ENCODE measurements at regions not wholly inside any gene's neighbourhood (a gene's known extent, or its start where the extent isn't known, plus 50 kb on each side); places are given as distances from the start of the nearest gene placed in this dataset.

DNA sequence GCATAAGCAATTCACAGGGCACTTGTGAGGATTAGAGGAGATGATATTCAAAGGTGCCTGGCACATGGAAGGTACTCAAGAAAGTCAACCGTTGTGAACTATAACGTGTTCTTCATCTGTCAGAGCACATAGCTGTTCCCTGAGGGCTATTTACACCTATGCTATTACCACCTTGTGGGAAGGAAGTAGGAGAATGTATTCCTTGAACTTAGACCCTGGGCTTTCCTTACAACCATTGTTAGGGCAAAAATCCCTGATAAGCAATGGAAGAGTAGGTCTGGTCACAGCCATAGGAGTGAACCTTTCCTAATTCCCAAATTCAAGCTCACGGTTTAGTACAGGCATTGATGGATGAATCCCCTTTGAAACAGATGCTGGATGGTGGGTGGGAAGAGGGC is 188.6 kb downstream of the HAPSTR1 start:
- in situ Hi-C loops (cut with MboI; ENCODE audit: low pct_ligation_motif_present in 1 of 4, low pct_unique_long_range_greater_than_20kb in 1 of 4, low sequenced_read_pairs in 3 of 4) = no loop called here
- no peaks in the 10 kb centered on the region for H3K9me3 ChIP-seq
- no peak for DNase-seq
- no peaks in the 10 kb centered on the region for H3K36me3 ChIP-seq
- no peak overlapping the region for H3K4me3 ChIP-seq
- H3K27me3 ChIP-seq = no peaks in the 10 kb centered on the region
- TF ChIP-seq POLR2A (IDR thresholded peaks at IDR 0.05) = no peak
- H3K27ac ChIP-seq = no peak overlapping the region
- 69% methylated on average over 3 of the region's 3 CpGs; no CpG with 5 or more reads in 1 of the 2 donors for WGBS, 2 donors (ENCODE audit: low coverage in 1 of 2)
- H3K4me1 ChIP-seq = no peaks in the 10 kb centered on the region
- intact Hi-C loops (cut with DNase I; ENCODE audit: low total_unique reads) = no loop called here

DNA sequence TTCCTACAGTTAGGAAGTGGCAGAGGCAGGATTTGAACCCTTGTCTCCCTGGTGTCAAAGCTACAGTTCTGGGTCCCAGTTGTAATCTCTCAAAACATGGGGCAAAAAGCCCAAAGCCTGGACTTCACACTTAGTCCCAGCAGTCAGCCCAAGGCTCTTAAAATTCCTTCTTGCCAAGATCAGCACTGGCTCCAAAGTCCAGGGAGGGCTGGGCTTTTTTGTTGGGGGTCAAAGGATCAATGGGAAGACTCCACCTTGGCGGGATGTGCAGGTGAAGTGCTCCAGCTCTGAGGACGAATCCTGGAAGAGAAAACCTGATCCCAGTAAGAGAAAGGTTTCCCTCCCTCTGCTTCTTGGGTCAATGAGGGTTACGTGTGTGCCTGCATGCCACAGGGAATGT is 195.5 kb downstream of the HAPSTR1 start:
- intact Hi-C loops (cut with DNase I; ENCODE audit: low total_unique reads) (no loop called here), in situ Hi-C loops (cut with MboI; ENCODE audit: low pct_ligation_motif_present in 1 of 4, low pct_unique_long_range_greater_than_20kb in 1 of 4, low sequenced_read_pairs in 3 of 4) (no loop called here)
- H3K27me3 ChIP-seq = no peaks in the 10 kb centered on the region
- no peak overlapping the region for H3K4me3 ChIP-seq
- H3K9me3 ChIP-seq = no peaks in the 10 kb centered on the region
- H3K36me3 ChIP-seq = no peaks in the 10 kb centered on the region
- peak in 2 of 3 donors; percentile 27 to 57 for TF ChIP-seq POLR2AphosphoS5 (IDR thresholded peaks at IDR 0.05)
- no peak for TF ChIP-seq POLR2A (IDR thresholded peaks at IDR 0.05)
- TF ChIP-seq EP300 (IDR thresholded peaks at IDR 0.05; ENCODE audit: low read depth) = peak; percentile 32
- TF ChIP-seq, protein P1, sequence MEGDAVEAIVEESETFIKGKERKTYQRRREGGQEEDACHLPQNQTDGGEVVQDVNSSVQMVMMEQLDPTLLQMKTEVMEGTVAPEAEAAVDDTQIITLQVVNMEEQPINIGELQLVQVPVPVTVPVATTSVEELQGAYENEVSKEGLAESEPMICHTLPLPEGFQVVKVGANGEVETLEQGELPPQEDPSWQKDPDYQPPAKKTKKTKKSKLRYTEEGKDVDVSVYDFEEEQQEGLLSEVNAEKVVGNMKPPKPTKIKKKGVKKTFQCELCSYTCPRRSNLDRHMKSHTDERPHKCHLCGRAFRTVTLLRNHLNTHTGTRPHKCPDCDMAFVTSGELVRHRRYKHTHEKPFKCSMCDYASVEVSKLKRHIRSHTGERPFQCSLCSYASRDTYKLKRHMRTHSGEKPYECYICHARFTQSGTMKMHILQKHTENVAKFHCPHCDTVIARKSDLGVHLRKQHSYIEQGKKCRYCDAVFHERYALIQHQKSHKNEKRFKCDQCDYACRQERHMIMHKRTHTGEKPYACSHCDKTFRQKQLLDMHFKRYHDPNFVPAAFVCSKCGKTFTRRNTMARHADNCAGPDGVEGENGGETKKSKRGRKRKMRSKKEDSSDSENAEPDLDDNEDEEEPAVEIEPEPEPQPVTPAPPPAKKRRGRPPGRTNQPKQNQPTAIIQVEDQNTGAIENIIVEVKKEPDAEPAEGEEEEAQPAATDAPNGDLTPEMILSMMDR (IDR thresholded peaks at IDR 0.05) = no peak
- peak; percentile 85 for DNase-seq
- peak overlapping the region; percentile 67 to 85 (median 80) for H3K27ac ChIP-seq
- H3K4me1 ChIP-seq = peaks cover 0 to 20% (median 5%) of the 10 kb centered on the region in 4 donors
- 21 to 23% methylated on average over 2 to 3 of the region's 3 CpGs for whole genome bisulfite sequencing, 2 donors (ENCODE audit: low coverage in 1 of 2)

DNA sequence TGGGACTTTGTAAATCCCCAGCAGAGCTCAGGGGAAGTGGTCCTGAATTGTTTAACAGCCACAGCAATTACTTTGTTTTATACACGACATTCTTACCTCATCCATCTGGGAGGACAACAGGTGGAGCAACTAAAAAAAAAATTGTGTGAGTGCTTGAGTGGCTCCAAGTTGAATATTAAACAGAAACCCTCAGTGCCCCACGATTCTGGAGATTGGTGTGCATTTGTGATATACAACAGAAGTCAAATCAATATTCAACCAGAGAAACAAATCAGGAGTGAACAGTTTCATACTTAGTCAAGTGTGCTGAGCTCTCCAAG is 204.8 kb downstream of the HAPSTR1 start:
- Histone ChIP-seq H3K36me3 (no peaks in the 10 kb centered on the region), H3K9me3 (no peaks in the 10 kb centered on the region), H3K27ac (peak overlapping the region in 1 of 4 donors; percentile 22), H3K4me1 (peaks cover 0 to 11% (median 2%) of the 10 kb centered on the region in 4 donors), H3K4me3 (no peak overlapping the region), H3K27me3 (no peaks in the 10 kb centered on the region)
- in situ Hi-C loops (cut with MboI; ENCODE audit: low pct_ligation_motif_present in 1 of 4, low pct_unique_long_range_greater_than_20kb in 1 of 4, low sequenced_read_pairs in 3 of 4) = no loop called here
- WGBS, 2 donors (ENCODE audit: low coverage in 1 of 2) = 15% methylated on average over 2 of the region's 2 CpGs; no CpG with 5 or more reads in 1 of the 2 donors
- intact Hi-C loops (cut with DNase I; ENCODE audit: low total_unique reads) = loop anchor here (5.0 kb wide), 1 partner anchor 886 kb away; the partner anchor contains the start of gene GRIN2A
- DNase-seq = no peak
- TF ChIP-seq, protein P1 (IDR thresholded peaks at IDR 0.05) = no peak
- TF ChIP-seq POLR2A (IDR thresholded peaks at IDR 0.05) = no peak
- no peak for TF ChIP-seq POLR2AphosphoS5 (IDR thresholded peaks at IDR 0.05)
- no peak for TF ChIP-seq EP300 (IDR thresholded peaks at IDR 0.05; ENCODE audit: low read depth)

DNA sequence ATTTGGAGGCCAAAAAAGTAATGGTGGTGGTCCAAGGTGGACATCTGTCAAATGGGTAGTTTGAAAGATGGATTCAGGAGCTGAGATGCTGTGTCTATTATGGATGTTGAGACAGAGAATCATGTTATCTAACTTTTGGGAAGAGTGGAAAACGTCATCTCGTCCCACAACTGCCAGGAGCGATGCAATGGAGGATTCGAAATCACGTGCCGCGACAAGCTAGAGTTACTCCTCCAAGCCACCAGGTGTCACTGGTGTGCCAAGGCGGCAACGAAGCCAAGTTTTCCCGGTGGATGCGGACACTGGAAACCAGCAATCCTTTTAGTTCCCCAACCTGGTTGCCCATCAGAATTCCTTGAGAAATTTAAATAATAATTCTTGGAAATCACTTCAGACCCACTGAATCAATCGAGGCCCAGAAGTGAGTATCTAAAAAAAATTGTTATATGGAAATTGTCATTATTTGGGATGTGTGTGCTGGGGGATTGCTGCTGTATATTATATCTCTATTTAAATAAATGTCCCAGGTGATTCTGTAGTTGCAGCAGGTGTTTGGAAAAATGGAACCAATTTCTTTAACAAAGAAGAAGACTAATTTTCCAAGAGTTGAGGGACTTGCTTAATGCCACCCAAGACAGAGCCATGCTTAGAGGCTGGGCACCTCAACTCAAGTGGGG is 206.1 kb downstream of the HAPSTR1 start:
- Histone ChIP-seq H3K36me3 (no peaks in the 10 kb centered on the region), H3K4me1 (peaks cover 0 to 18% (median 6%) of the 10 kb centered on the region in 4 donors), H3K4me3 (no peak overlapping the region), H3K27ac (no peak overlapping the region), H3K9me3 (no peaks in the 10 kb centered on the region), H3K27me3 (no peaks in the 10 kb centered on the region)
- WGBS, 2 donors (ENCODE audit: low coverage in 1 of 2) = 25 to 63% methylated on average over 1 to 12 of the region's 12 CpGs
- in situ Hi-C loops (cut with MboI; ENCODE audit: low pct_ligation_motif_present in 1 of 4, low pct_unique_long_range_greater_than_20kb in 1 of 4, low sequenced_read_pairs in 3 of 4) = no loop called here
- intact Hi-C loops (cut with DNase I; ENCODE audit: low total_unique reads) = loop anchor here (5.0 kb wide), 1 partner anchor 885 kb away; the partner anchor contains the start of gene GRIN2A
- DNase-seq = no peak
- TF ChIP-seq, protein P1 (IDR thresholded peaks at IDR 0.05) = peak; percentile 42 to 65 (median 49)
- TF ChIP-seq EP300 (IDR thresholded peaks at IDR 0.05; ENCODE audit: low read depth) = no peak
- TF ChIP-seq POLR2A (IDR thresholded peaks at IDR 0.05) = no peak

DNA sequence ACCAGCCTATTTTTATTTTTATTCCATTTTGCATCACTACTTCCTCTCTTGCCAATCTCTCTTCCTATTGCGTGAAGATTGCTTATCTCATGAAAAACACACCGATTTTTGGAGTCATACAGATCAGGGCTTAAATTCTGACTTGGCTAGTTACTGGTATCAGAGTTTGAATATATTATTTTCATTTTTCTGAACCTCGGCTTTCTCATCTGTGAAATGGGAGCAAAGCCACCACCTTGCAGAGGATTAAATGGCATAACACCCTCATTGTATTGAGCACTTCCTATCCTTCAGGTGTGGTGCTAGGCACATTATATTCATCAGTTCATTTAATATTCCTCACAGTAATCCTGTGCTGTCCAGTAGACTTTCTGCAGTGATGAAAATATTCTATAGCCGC is 208.8 kb downstream of the HAPSTR1 start:
- Histone ChIP-seq H3K9me3 (no peaks in the 10 kb centered on the region), H3K27ac (no peak overlapping the region), H3K27me3 (no peaks in the 10 kb centered on the region), H3K4me3 (no peak overlapping the region), H3K4me1 (peaks cover 0 to 18% (median 6%) of the 10 kb centered on the region in 4 donors), H3K36me3 (no peaks in the 10 kb centered on the region)
- in situ Hi-C loops (cut with MboI; ENCODE audit: low pct_ligation_motif_present in 1 of 4, low pct_unique_long_range_greater_than_20kb in 1 of 4, low sequenced_read_pairs in 3 of 4) = no loop called here
- DNase-seq = no peak
- TF ChIP-seq, protein P1 (IDR thresholded peaks at IDR 0.05) = no peak
- no peak for TF ChIP-seq POLR2AphosphoS5 (IDR thresholded peaks at IDR 0.05)
- no peak for TF ChIP-seq POLR2A (IDR thresholded peaks at IDR 0.05)
- no peak for TF ChIP-seq EP300 (IDR thresholded peaks at IDR 0.05; ENCODE audit: low read depth)
- intact Hi-C loops (cut with DNase I; ENCODE audit: low total_unique reads) = no loop called here
- WGBS, 2 donors (ENCODE audit: low coverage in 1 of 2) = 67 to 73% methylated on average over 4 of the region's 4 CpGs
